GM12874 (cell line): ENCODE measurements at regions not wholly inside any gene's neighbourhood (a gene's known extent, or its start where the extent isn't known, plus 50 kb on each side); places are given as distances from the start of the nearest gene placed in this dataset.

Experiments
- TF ChIP-seq, protein P1 (sequence below): IDR thresholded peaks from 2 replicates; pipeline ENCODE4 v1.5.1; 2011; ENCODE audit warnings: low read depth, mild to moderate bottlenecking, control low read depth, low read length, moderate library complexity; ENCODE audit not compliant: insufficient read depth

DNA sequence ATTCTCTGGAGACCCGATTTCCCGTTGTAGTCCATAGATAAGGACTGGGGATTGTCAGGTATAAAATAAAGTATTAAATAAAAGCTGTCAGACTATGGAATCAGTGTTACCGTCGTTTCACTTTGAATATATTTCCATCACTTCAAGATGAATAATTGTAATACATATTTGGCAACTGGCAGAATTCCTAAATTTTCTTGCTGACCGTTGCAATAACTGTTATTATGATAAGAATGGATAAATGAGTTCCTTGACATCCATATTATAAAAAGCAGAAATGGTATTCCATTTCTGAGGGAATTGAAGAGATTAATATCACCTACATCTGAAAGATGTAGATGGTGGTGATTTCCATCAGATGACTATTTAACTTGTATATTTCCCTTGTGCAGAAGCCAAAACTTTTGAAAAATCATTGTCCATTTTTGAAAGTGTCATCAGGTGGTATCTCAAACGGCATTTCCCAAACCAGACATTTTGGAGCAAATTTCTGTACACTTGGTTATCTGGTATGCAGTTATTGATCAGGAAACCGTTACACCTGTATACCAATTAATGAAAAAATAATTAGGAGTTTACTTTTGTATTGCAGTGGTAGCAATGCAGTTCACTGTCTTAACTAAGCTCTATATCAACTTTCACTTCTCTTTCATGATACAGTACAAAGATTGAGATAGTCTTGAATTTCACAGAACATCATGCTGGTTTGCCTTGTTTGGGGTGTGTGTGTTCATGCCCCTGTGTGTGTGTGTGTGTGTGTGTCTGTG lies 878.5 kb downstream of the PCDH18 start:
- TF ChIP-seq, protein P1, sequence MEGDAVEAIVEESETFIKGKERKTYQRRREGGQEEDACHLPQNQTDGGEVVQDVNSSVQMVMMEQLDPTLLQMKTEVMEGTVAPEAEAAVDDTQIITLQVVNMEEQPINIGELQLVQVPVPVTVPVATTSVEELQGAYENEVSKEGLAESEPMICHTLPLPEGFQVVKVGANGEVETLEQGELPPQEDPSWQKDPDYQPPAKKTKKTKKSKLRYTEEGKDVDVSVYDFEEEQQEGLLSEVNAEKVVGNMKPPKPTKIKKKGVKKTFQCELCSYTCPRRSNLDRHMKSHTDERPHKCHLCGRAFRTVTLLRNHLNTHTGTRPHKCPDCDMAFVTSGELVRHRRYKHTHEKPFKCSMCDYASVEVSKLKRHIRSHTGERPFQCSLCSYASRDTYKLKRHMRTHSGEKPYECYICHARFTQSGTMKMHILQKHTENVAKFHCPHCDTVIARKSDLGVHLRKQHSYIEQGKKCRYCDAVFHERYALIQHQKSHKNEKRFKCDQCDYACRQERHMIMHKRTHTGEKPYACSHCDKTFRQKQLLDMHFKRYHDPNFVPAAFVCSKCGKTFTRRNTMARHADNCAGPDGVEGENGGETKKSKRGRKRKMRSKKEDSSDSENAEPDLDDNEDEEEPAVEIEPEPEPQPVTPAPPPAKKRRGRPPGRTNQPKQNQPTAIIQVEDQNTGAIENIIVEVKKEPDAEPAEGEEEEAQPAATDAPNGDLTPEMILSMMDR = no peak

DNA sequence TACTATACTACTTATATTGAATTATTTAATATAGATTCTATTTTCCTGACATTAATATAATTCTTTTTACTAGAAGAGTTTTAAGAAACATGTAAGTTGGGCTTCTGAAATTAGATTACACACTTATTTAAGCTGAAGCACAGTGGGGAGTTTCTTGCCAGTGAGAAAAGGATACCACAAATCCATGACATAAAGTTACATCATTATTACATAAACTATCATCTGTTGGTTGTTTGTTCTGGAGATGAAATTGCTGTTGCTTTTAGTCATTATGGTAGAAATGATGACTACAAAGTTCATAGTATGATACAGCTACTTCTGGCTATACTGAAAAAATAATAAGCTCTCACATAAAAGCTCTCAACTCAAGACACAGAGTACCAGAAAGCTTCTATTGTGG lies 880.4 kb downstream of the PCDH18 start:
- TF ChIP-seq, protein P1 = no peak

DNA sequence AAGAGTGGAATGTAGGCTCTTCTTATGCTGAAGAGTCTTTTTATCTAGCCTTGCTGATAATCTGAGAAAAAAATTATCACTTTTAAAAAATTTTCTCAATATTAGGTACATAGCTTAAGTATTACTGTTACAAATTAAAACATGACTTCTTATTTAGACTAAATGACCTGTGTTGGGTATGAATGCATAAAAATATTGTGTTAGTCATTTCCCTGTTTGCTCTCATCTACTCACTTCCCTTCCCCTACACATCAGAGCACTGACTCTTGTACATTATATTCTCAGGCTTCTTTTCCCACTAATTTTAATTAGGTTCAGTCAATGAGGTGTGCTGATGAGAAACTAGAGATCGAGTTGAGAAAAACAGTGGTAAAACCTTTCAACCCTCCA lies 881.0 kb downstream of the PCDH18 start:
- TF ChIP-seq, protein P1 = no peak

DNA sequence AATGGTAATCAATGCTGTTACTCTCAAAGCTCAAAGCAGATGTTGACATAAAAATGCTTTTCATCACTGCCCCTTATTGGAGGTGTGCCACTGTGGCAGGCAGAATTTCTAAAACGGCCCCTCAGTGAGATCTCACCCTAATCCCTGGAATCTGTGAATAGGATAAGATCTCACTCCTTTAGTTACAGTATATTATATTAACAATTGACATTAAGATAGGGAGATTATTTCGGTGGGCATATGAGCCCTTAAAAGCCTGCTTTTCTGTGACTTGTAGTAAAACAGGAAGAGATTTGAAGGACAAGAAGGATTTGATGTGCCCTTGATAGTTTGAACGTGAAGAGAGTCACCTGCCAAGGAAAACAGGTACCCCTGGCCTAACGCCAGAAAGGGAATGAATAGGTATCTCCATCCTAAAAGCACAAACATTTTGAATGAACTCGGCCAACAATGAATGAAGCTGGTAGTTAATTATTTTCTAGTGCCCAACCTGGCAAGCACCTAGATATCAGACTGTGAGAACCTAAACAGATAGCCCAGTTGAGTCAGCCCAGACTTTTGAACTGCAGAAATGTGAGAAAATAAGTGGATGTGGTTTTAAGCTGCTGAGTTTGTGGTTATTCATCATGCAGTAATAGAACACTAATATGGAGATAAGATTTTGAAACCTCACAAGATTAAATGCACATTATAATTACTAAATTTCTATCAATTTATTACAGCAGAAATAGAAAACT lies 881.6 kb downstream of the PCDH18 start:
- TF ChIP-seq, protein P1 = no peak

DNA sequence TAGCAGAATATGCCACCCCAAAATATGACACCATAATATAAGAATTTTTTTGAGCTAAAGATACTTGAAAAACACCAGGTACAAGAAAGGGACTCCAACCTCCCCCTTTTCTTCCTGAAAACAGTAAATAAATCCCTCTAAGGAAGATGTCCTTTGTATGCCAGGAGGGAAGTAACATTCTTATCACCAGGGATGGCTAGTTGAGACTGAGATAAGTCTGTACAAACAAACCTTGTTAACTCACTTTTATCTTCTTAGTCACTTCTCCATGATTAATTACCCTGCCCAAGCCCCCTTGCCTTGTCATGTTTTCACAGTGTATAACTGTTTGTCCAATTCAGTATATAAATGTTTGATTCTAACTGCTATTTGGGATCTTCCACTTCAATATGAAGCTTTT lies 888.0 kb downstream of the PCDH18 start:
- TF ChIP-seq, protein P1 = no peak

DNA sequence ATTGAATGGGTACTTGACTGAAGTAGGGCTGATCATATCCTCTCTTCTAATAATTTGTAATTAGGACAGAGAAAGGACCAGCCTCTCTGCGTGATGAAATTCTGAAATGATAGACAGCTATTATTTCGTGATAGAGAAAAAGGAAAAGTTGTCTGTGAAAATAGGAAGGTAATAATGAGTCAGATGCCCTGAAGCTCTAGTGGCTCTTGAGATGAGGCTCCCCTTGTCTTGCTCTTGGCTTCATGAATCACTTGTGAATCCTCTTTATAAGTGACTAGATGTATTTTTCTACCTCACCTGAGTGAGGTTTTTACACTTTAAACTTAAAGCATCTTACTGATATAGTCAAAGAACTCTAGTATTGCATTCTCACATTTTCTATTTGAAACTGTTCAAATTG lies 888.9 kb downstream of the PCDH18 start:
- TF ChIP-seq, protein P1 = no peak

DNA sequence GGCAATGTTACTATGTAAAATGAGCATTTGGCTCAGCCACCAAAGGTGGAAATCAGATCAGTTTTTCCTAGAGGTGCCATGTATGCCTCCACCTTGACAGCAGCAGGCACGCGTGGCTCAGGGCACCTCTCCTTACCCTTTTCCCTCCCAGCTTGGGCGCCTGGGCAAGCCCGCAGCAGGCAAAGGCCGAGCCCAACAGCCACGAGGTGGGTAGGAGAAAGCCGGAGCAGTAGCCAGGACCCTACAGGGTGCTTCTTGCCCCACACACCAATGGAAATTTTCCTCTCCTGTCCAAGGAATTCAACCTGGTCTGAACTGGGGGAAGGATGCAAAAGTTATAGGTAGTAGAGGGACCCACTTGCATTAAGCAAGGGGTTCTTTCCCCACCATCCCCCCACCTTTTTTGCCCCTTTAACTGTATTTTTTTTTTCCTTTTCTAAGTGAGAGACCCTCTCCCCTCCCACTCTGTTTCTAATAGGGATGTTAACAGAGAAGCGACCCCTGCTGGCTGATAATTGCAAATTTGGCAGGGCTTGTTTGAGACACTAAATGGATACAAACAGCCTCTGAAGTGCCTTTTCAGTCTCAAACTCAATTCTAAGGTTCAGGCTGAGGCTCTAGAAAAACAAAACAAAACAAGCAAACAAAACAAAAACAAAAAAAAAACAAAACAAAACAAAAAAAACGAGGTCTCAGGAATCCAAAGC lies 895.1 kb downstream of the PCDH18 start:
- TF ChIP-seq, protein P1 = peak; percentile 36
